GM18867 (cell line): ENCODE measurements at regions not wholly inside any gene's neighbourhood (a gene's known extent, or its start where the extent isn't known, plus 50 kb on each side); places are given as distances from the start of the nearest gene placed in this dataset.

Experiments
- ATAC-seq: cut with Tn5 transposase; IDR thresholded peaks from one replicate; pipeline ENCODE4 v1.9.1; 2021; ENCODE audit warnings: mild to moderate bottlenecking, moderate library complexity; ENCODE audit not compliant: unreplicated experiment

DNA sequence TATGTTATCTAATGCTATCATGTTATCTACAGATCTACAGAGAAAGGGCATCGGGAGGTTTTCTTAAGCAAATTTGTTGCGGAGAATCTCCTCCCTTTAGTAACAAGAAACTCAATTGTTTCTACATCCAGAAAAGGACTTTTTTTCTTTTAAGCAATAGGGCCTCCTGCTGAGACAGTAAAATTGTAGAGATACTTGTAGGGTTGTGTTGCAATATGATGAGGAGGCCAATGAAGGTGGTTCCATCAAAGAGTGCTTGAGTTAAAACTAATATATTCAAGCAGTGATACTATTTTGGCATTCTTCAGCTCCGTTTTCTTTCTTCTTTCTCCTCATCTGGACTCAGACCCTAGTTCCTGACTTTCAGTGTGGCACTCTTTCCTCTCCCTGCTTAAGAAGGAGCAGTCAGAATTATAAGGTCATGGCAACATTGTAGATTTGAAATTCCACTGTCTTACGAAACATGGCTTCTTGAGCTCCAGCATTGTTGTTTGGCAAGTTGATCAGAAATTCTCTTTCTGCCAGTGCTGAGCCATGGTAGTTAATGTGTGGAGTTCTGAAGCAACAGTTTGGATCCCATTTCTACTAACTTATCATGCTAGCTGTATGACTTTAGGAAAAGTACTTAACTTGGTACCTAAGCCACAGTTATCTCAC, 202.0 kb upstream of the SLC14A2 start:
- no peak for ATAC-seq

DNA sequence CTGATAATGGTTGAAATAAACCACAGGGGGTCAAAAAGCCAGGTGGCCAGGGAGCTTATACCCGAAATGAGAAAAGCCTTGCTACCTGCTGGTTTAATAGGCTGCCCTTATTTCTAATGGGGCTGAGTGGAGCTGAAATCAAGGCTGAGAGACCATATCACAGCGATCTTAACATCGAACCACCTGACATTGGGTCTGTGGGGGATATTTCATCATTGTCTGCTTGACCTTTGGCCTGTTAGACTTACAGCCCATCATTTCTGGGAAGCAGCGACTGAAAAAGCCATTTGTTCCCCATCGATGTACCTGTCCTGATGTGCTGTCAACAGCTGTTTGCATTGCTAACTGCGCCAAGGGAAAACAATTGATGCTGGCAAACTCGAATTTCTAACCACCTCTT, 199.7 kb upstream of the SLC14A2 start:
- no peak for ATAC-seq

DNA sequence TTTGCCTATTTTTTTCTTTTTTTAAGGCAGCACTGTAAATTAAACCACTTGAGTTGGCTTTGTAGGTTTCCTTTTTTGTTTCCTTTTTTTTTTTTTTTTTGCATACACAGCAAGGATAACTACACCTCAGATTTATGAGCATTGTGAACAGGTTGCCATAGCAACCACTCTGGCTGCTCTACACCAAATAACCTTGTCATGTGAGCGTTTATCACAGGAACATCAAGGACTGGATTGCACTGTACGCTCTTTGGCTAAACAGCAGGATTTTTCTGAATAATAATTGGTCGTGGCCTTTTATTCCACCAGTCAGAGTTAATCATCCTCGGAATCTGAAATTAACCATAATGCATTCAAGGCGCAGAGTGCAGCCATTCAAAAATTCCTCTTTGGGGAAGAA, 199.1 kb upstream of the SLC14A2 start:
- ATAC-seq = no peak

- ATAC-seq = no peak
Observed at GRCh38 chr18:45417392-45417791, 197.9 kb upstream of the SLC14A2 start.

DNA sequence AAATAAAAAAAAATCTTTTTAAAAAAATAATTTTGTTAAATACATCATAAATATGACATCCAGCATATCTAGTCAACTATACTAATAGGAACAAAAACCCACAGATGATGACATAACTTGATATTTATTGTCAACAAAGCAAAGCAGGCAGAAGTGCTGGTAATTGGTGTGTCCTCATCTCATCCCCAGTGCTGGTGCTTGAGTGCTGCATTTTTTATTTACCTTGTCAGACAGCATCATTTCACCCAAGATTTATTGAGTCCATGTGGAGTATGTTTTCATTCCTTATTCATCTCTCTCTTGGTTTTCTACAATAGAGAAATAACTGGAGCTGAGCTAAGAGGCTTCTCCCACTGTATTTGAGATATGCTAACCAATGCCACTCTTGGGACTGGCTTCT, 191.6 kb upstream of the SLC14A2 start:
- no peak for ATAC-seq

- ATAC-seq = no peak
Observed at GRCh38 chr18:45430041-45430440, 185.2 kb upstream of the SLC14A2 start.

GRCh38 chr18:45435810-45436209, 179.5 kb upstream of the SLC14A2 start:
- no peak for ATAC-seq

DNA sequence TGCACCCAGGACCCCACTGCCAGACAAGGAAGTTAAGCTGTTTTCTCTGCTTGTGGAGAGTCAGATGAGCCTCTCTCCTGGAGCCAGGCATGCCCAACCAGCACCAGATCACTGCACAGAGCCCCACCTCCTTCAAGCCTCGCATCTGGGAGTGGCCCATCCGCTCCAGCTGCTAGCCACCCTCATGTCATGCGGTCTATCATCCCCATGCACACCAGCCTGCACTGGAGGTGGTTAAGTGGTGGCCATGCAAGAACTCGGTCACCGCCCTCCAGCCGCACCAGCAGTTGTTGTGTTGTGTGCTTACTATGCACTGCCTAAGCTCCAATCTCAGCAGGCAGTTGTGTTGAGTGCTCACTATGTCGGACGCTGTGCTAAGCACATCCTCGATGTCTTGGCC, 177.9 kb upstream of the SLC14A2 start:
- ATAC-seq = no peak

GRCh38 chr18:45439851-45440645, 175.2 kb upstream of the SLC14A2 start:
- ATAC-seq = no peak

DNA sequence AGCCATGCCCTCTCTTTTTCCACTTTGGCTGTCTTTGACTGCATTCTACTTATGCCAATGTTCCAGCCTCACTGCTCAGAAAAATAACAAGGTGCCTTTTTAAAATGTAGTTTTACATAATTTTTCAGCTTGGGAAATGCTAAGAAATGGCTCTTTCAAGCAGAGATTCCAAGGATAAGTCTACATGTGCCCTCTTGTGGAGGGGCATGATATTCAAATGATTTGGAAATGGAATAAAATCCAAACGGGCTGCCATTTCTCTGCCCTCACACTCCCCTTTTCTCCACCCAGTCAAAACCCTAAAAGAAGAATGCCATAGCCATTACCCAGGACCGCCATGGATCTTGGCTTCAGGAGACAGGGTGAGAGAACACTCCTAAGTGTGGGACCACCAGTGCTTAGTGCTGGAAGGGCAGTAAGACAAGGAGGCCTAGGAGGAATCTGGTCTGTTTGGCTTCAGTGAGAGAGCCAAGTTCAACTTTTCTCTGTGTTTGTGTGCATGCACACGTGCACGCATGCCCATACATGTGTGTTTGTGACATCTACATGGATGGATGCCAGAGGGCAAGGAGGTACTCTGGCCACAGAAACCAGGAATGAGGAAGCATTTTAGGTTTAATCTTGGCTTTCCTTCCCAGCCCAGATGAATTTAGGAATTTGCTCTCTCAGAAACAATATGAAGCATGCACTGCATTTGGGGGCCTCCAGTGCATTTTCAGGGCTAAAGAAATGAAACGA, 174.0 kb upstream of the SLC14A2 start:
- no peak for ATAC-seq

DNA sequence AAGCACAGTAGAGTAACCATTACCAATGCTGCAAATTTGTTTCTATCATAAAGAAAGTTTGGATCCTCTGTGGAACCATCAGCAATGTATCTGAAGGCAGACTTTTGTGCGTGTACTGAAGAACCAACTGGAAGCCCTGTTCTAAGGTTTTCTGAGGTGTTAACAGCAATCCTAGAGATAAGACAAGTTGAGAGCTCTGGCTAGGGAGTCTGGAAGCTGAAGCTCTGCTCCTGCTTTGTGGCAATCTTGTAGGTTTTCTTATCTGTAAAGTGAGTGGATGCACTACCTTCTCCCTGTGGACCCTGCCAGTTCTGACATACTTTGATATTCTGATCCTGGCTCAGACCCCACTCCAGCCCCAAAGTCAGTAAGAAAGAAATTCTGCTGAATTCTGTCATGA, 171.2 kb upstream of the SLC14A2 start:
- ATAC-seq = no peak

DNA sequence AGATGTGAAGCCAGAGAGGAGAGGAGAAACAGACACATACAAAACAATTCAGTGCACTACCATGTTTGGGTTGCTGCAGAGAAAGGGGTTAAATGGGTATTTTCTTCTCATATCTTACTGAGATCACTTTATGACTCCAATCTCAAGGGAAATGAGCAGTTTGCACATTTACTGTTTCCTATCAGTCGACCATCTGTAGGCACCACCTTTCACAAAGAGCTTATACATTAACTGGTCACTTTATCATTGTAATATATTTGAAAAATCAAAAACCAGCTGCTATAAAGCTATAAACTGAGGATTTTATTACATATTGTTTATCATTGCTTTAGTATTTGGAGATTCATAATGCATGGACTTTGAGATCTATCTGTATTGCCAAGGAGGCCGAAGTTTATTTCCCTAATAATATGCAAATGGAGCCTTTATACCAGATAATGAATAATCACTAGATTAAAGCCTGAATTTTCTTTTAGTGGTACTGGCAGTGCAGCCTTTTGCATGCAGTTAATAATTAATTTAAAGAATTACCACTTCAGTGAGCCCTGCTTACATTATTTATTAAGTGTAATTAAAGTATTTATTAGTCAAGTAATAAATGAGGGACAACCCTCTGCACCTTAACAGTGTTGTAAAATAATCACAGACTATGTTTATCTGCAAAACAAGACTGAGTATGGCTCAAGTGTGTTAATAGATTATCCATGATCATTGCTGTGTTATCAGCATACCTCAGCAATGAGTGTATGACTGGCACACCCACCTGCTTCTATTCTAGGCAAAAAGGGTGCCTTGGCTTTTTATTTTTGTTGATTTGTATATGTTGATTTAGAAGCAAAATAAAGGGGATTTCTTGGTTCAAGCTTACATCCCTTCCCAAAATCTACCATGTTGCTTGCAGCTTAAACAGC, 167.7 kb upstream of the SLC14A2 start:
- no peak for ATAC-seq

DNA sequence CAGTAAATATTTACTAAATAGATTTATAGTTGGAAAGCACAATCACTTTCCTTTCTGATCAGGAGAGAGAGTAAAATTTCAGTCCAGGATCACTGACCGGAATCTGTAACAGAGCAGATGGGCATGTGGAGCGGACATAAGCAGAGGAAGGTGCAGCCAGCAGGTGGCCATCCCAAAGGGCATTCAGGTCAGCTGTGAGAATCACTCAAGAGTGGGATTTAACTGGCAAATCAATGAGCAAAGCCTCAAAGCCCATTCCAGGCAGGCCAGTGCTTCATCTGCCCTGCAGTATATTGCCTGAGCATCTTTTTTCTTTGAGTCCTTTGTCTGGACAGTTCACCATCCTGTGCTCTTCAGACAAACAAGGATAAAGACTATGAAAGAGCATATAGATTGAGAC, 166.4 kb upstream of the SLC14A2 start:
- no peak for ATAC-seq

- no peak for ATAC-seq
Observed at GRCh38 chr18:45449418-45450227, 165.7 kb upstream of the SLC14A2 start.

DNA sequence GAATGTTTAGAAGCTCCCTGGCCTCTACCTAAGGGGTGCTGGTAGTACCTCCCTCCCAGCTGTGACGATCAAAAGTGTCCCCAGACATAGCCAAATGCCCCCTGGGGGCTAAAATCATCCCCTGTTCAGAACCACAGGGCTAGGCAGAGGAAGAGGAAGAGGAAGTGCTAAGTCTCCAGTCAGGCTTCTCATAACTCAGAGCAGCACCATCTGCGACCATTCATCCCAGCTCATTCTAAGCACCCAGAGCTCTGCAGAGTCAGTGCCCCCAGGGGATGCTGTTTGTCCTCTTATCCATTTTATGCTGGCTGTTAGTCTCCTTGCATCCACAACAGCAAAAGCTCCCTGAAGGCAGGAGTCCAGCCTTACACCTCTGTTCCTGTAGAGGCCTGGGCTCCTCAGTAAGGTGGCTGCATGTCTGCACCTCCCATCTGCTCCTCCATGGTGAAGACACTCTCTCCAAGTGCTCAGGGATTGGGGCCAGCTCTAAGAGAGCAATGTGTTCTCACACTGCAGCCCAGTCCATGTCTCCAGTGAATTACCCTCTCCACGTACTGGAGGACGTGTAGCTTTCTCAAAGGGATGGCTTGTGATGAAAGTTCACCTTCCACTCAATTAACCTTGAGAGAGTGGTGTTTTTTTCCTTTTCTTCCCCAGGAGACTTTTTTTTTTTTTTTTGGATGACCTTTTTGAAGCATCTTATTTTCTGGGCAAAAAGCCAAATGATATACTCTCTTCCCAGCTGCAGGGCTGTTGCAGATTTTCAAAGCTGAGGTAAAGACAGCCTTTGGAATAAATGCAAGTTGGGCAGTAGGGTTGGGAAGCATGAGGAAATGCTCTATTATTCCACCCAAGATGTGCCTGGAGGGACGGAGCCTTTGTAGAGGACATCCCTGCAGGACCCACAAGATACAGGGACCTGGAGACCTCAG, 158.9 kb upstream of the SLC14A2 start:
- ATAC-seq = no peak

GRCh38 chr18:45458033-45458432, 157.2 kb upstream of the SLC14A2 start:
- no peak for ATAC-seq

- no peak for ATAC-seq
Observed at GRCh38 chr18:45462179-45462578, 153.1 kb upstream of the SLC14A2 start.

GRCh38 chr18:45463451-45463850, 151.8 kb upstream of the SLC14A2 start:
- no peak for ATAC-seq

DNA sequence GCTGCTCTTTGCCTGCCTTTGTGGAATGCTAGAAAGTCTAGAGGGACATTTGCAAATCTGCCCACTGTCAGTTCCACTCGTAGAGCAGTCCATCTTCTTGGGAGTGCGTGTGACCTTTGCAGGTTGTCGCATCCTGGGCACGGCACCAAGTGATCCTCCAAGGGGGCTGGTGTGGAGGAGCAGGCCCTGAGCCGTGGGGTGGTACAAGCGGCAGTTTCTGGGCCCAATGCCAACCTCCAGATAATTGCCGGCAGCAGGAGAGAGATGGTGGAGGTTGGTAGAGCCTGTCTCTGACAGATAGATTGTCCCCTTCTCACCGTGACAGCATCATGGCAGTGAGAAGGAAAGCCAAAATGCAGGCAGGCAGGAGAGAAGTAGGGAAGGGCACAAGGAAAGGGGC, 150.7 kb upstream of the SLC14A2 start:
- ATAC-seq = no peak
